CD14-positive monocyte (primary cell): ENCODE measurements at regions not wholly inside any gene's neighbourhood (a gene's known extent, or its start where the extent isn't known, plus 50 kb on each side); places are given as distances from the start of the nearest gene placed in this dataset.
"Not testable (repeated sequence)": the region's sequence is repeated elsewhere in the genome, so short reads cannot be mapped to it uniquely, and the experiment has no call there.

Source experiments
- DNase-seq, 3 donors: peaks; one replicate each; pipeline ENCODE4 v3.0.0-alpha.2; 2011 to 2022
- H2AFZ ChIP-seq: 2 replicates; pipeline ENCODE4 v1.6.0; 2012; ENCODE audit warnings: mild to moderate bottlenecking, low read depth, low read length, inconsistent platforms; ENCODE audit not compliant: insufficient read depth, poor library complexity, severe bottlenecking
- H3K27ac ChIP-seq, 2 donors: 1 replicate in 1 of 2; 2 replicates in 1 of 2; pipeline ENCODE4 v1.5.1; 2012 to 2013; ENCODE audit warnings: low read length in 2 of 2, control low read depth in 1 of 2, inconsistent platforms in 1 of 2, low read depth in 1 of 2, mild to moderate bottlenecking in 1 of 2
- H3K27me3 ChIP-seq, 2 donors: one replicate each; pipeline versions ENCODE4 v1.6.0 to v1.6.1; 2011 to 2013; ENCODE audit warnings: low read length in 2 of 2; ENCODE audit not compliant: control insufficient read depth in 2 of 2, insufficient read depth in 2 of 2
- H3K36me3 ChIP-seq, 2 donors: replicated peaks in 1 of 2; 1 replicate in 1 of 2; 2 replicates in 1 of 2; pipeline versions ENCODE4 v1.5.1 to v1.6.1; 2012 to 2013; ENCODE audit warnings: low read length in 2 of 2, control low read depth in 1 of 2, inconsistent platforms in 1 of 2, mild to moderate bottlenecking in 1 of 2; ENCODE audit not compliant: insufficient read depth in 2 of 2, control insufficient read depth in 1 of 2
- H3K4me1 ChIP-seq, 2 donors: 1 replicate in 1 of 2; 2 replicates in 1 of 2; pipeline versions ENCODE4 v1.5.1 to v1.6.1; 2012 to 2013; ENCODE audit warnings: low read length in 2 of 2, control low read depth in 1 of 2, inconsistent platforms in 1 of 2, mild to moderate bottlenecking in 1 of 2, moderate library complexity in 1 of 2; ENCODE audit not compliant: insufficient read depth in 2 of 2, control insufficient read depth in 1 of 2
- H3K4me2 ChIP-seq: replicated peaks from 2 replicates; pipeline ENCODE3; 2012; ENCODE audit warnings: low read length, moderate library complexity, mild to moderate bottlenecking; ENCODE audit not compliant: poor library complexity, severe bottlenecking; ENCODE audit errors: extremely low read depth
- H3K4me3 ChIP-seq, 3 experiments: fragments of 200-600 bp in 1 of 3; sonication (generic) in 1 of 3; replicated peaks in 1 of 3; 1 replicate in 2 of 3; 2 replicates in 1 of 3; pipeline ENCODE4 v1.5.1; 2011 to 2013; ENCODE audit warnings: low read length in 3 of 3, mild to moderate bottlenecking in 3 of 3, control low read depth in 2 of 3, low read depth in 2 of 3, inconsistent platforms in 1 of 3, moderate library complexity in 1 of 3
- H3K79me2 ChIP-seq: 2 replicates; pipeline ENCODE4 v1.6.0; 2012; ENCODE audit warnings: mild to moderate bottlenecking, control low read depth, inconsistent platforms, low read length, moderate library complexity; ENCODE audit not compliant: insufficient read depth
- H3K9ac ChIP-seq: 2 replicates; pipeline ENCODE4 v1.6.0; 2017; ENCODE audit warnings: low read length, mild to moderate bottlenecking; ENCODE audit not compliant: insufficient read depth, poor library complexity, severe bottlenecking
- H3K9me3 ChIP-seq, 2 donors: replicated peaks in 1 of 2; 1 replicate in 1 of 2; 2 replicates in 1 of 2; pipeline versions ENCODE4 v1.5.1 to v1.6.1; 2012 to 2013; ENCODE audit warnings: low read length in 2 of 2, control low read depth in 1 of 2; ENCODE audit not compliant: control insufficient read depth in 1 of 2, insufficient read depth in 1 of 2
- H4K20me1 ChIP-seq: 2 replicates; pipeline ENCODE4 v1.6.0; 2012; ENCODE audit warnings: mild to moderate bottlenecking, low read length, control low read depth, moderate library complexity; ENCODE audit not compliant: insufficient read depth
- H3K27ac Mint-ChIP-seq, 7 donors: one replicate each; pipeline ENCODE4 v1.8.0; 2020; ENCODE audit warnings: mild to moderate bottlenecking in 7 of 7, mixed read lengths in 7 of 7, moderate library complexity in 6 of 7, inconsistent platforms in 2 of 7
- H3K27me3 Mint-ChIP-seq, 3 donors: one replicate each; pipeline ENCODE4 v1.8.0; 2021 to 2022; ENCODE audit warnings: low read depth in 3 of 3, mild to moderate bottlenecking in 3 of 3, mixed read lengths in 3 of 3, moderate library complexity in 3 of 3, inconsistent platforms in 1 of 3
- H3K36me3 Mint-ChIP-seq, 2 donors: one replicate each; pipeline ENCODE4 v1.8.0; 2020; ENCODE audit warnings: mixed read lengths in 2 of 2, inconsistent platforms in 1 of 2, mild to moderate bottlenecking in 1 of 2
- H3K4me1 Mint-ChIP-seq: one replicate; pipeline ENCODE4 v1.8.0; 2020; ENCODE audit warnings: mild to moderate bottlenecking, mixed read lengths
- H3K4me3 Mint-ChIP-seq, 2 donors: one replicate each; pipeline ENCODE4 v1.8.0; 2020; ENCODE audit warnings: mild to moderate bottlenecking in 2 of 2, mixed read lengths in 2 of 2, moderate library complexity in 1 of 2
- H3K9me3 Mint-ChIP-seq, 7 donors: one replicate each; pipeline ENCODE4 v1.8.0; 2020 to 2022; ENCODE audit warnings: mixed read lengths in 7 of 7, mild to moderate bottlenecking in 6 of 7, moderate library complexity in 6 of 7, inconsistent platforms in 2 of 7
- CTCF ChIP-seq: fragments of 200-600 bp; IDR thresholded peaks from one replicate; pipeline ENCODE4 v1.8.0; 2022; ENCODE audit warnings: antibody characterized with exemption, mild to moderate bottlenecking
- WGBS: methylation state at CpG from one replicate; pipeline ENCODE4 v1.1.5; 2013; ENCODE audit warnings: missing lambda C conversion rate; ENCODE audit not compliant: insufficient coverage; 5-methylcytosine and 5-hydroxymethylcytosine counted together
- intact Hi-C, 2 donors: fragments of 100-400 bp; cut with micrococcal nuclease; formaldehyde crosslinking; loops; one replicate each; pipeline versions ENCODE4 v1.15.0 to v1.15.1; 2023

GRCh38 chr5:162948677-162949076 lies 488.7 kb upstream of the CCNG1 start:
- Mint-ChIP-seq H3K36me3 (no peaks in the 10 kb centered on the region), H3K27ac (no peak overlapping the region), H3K4me3 (no peak overlapping the region), H3K9me3 (peaks cover 0 to 8% (median 0%) of the 10 kb centered on the region in 7 donors), H3K27me3 (peaks cover 0 to 1% (median 0%) of the 10 kb centered on the region in 3 donors), H3K4me1 (no peaks in the 10 kb centered on the region)
- Histone ChIP-seq H3K4me2 (no peak overlapping the region), H3K27me3 (no peaks in the 10 kb centered on the region), H4K20me1 (no peaks in the 10 kb centered on the region), H3K9ac (no peak overlapping the region), H3K4me1 (no peaks in the 10 kb centered on the region), H3K79me2 (no peaks in the 10 kb centered on the region), H3K9me3 (peaks cover 0 to 2% of the 10 kb centered on the region in 2 donors), H2AFZ (no peak overlapping the region), H3K4me3 (no peak overlapping the region), H3K36me3 (no peaks in the 10 kb centered on the region), H3K27ac (no peak overlapping the region)
- intact Hi-C loops = no loop called here
- TF ChIP-seq CTCF = no peak
- 85% methylated on average over 4 of the region's 4 CpGs for WGBS
- DNase-seq = no peak

DNA sequence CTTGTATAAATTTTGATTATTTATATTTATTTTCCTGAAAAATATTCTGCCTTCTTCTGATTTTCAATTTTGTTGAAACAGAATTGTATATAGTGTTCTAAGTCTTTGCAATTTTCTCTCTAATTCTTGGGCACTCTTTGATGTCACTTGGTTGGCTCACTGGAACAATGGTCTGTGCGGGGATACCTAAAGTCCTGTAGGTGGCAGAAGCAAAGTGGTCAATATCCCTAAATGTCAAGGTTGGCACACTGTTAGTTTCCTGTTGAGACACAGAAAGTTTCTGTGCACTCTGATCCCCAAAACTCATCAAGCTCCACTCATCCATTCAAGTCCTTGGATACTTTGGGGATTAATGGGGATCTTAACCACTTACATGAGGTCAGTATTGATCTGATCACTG lies 480.8 kb upstream of the CCNG1 start:
- H3K36me3 ChIP-seq = no peaks in the 10 kb centered on the region
- Mint-ChIP-seq H3K27ac (no peak overlapping the region), H3K36me3 (no peaks in the 10 kb centered on the region), H3K9me3 (peaks cover 0 to 3% (median 0%) of the 10 kb centered on the region in 7 donors), H3K27me3 (no peaks in the 10 kb centered on the region), H3K4me1 (no peaks in the 10 kb centered on the region), H3K4me3 (no peak overlapping the region)
- H3K4me3 ChIP-seq = no peak overlapping the region
- TF ChIP-seq CTCF = no peak
- intact Hi-C loops = no loop called here
- H3K27ac ChIP-seq = no peak overlapping the region
- peaks cover 0 to 2% of the 10 kb centered on the region in 2 donors for H3K9me3 ChIP-seq
- H3K4me1 ChIP-seq = no peaks in the 10 kb centered on the region
- no peak overlapping the region for H2AFZ ChIP-seq
- H3K9ac ChIP-seq = no peak overlapping the region
- H3K79me2 ChIP-seq = no peaks in the 10 kb centered on the region
- DNase-seq = no peak
- no peaks in the 10 kb centered on the region for H3K27me3 ChIP-seq
- no peaks in the 10 kb centered on the region for H4K20me1 ChIP-seq
- no peak overlapping the region for H3K4me2 ChIP-seq
- WGBS = 100% methylated on average over 1 of the region's 1 CpG

DNA sequence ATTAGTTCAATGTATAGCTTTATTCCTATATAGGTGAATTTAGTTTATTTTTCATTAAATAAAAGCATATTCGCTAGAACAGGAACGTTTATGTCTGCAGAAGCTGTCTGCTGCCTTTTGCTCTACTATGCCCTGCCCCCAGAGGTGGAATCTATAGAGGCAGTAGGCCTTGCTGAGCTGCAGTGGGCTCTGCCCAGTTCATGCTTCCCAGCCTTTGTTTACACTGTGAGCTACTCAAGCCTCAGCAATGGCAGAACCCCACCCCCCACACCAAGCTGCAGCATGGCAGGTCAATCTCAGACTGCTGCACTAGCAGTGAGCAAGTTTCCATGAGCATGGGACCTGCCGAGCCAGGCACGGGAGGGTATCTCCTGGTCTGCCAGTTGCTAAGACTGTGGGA lies 473.3 kb upstream of the CCNG1 start:
- H3K9me3 Mint-ChIP-seq = peaks cover 2 to 17% (median 11%) of the 10 kb centered on the region in 7 donors
- H3K4me2 ChIP-seq, H3K36me3 ChIP-seq, intact Hi-C loops, H3K9ac ChIP-seq, H3K4me3 Mint-ChIP-seq, H3K36me3 Mint-ChIP-seq, H3K4me1 ChIP-seq, H3K4me3 ChIP-seq, H3K27me3 Mint-ChIP-seq, H3K79me2 ChIP-seq, H3K27me3 ChIP-seq, H2AFZ ChIP-seq, H4K20me1 ChIP-seq, H3K27ac Mint-ChIP-seq, H3K27ac ChIP-seq, H3K4me1 Mint-ChIP-seq, DNase-seq: not testable (repeated sequence)
- WGBS = 65% methylated on average over 3 of the region's 4 CpGs
- H3K9me3 ChIP-seq = peaks cover 12 to 19% of the 10 kb centered on the region in 2 donors
